HFFc6 (cell line): ENCODE measurements at regions not wholly inside any gene's neighbourhood (a gene's known extent, or its start where the extent isn't known, plus 50 kb on each side); places are given as distances from the start of the nearest gene placed in this dataset.

Source experiments
- DNase-seq: peaks from one replicate; pipeline ENCODE4 v3.0.0-alpha.2; 2018
- H3K27ac Mint-ChIP-seq: 2 replicates; pipeline ENCODE4 v1.8.0; 2020; ENCODE audit warnings: mild to moderate bottlenecking, mixed read lengths
- H3K27me3 Mint-ChIP-seq: 2 replicates; pipeline ENCODE4 v1.8.0; 2021; ENCODE audit warnings: mild to moderate bottlenecking, moderate library complexity, mixed read lengths; ENCODE audit not compliant: insufficient read depth
- H3K36me3 Mint-ChIP-seq: 2 replicates; pipeline ENCODE4 v1.8.0; 2021; ENCODE audit warnings: low read depth, mixed read lengths
- H3K4me1 Mint-ChIP-seq: 2 replicates; pipeline ENCODE4 v1.8.0; 2020; ENCODE audit warnings: low read depth, mixed read lengths
- H3K4me3 Mint-ChIP-seq: 2 replicates; pipeline ENCODE4 v1.8.0; 2020; ENCODE audit warnings: mild to moderate bottlenecking, moderate library complexity, mixed read lengths
- H3K9me3 Mint-ChIP-seq: 2 replicates; pipeline ENCODE4 v1.8.0; 2020; ENCODE audit warnings: mild to moderate bottlenecking, mixed read lengths
- TF ChIP-seq, protein P1 (sequence below): fragments of 200-600 bp; sonication (generic); IDR thresholded peaks from 2 replicates; pipeline ENCODE4 v1.5.0; 2021; ENCODE audit warnings: antibody characterized with exemption, mild to moderate bottlenecking

DNA sequence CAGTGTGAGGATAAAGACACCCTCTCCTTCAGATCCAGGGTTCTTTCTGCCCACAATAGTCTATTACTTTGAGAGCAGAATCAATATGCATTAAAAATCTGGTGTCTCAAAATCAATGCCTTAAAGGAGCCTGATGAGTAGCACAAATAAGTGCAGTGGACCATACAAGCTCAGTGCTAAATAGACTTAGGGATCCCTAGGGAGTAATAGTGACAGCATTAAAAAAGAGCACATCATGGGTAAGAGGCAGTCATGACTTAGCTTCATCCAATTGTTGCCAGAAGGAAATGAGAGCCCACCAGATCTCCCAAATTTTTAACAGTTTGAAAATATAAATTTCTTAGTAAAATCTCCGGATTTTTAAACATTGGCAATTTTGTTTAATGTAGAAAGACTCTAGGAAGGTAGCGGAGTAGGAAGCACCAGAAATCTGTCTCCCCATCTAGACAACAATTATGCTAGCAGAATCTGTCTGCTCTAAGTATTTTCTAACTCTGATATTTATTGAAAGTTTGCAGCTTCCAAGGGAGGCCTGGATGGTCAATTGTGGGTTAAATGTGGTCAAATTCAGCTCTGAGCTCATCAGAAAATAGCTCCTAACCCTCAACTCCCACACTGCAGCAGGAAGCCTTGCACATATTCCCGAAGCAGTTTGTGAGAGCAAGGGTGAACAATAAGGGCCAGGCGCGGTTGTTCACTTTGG, 443.9 kb downstream of the TLE1 start:
- Mint-ChIP-seq H3K36me3 (no peaks in the 10 kb centered on the region), H3K27ac (no peak overlapping the region), H3K27me3 (0 out of 2 replicates have a peak, but pooled peaks cover 1% of the 10 kb centered on the region), H3K4me3 (no peak overlapping the region), H3K9me3 (no peaks in the 10 kb centered on the region), H3K4me1 (no peaks in the 10 kb centered on the region)
- no peak for DNase-seq
- TF ChIP-seq, protein P1, sequence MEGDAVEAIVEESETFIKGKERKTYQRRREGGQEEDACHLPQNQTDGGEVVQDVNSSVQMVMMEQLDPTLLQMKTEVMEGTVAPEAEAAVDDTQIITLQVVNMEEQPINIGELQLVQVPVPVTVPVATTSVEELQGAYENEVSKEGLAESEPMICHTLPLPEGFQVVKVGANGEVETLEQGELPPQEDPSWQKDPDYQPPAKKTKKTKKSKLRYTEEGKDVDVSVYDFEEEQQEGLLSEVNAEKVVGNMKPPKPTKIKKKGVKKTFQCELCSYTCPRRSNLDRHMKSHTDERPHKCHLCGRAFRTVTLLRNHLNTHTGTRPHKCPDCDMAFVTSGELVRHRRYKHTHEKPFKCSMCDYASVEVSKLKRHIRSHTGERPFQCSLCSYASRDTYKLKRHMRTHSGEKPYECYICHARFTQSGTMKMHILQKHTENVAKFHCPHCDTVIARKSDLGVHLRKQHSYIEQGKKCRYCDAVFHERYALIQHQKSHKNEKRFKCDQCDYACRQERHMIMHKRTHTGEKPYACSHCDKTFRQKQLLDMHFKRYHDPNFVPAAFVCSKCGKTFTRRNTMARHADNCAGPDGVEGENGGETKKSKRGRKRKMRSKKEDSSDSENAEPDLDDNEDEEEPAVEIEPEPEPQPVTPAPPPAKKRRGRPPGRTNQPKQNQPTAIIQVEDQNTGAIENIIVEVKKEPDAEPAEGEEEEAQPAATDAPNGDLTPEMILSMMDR: no peak

DNA sequence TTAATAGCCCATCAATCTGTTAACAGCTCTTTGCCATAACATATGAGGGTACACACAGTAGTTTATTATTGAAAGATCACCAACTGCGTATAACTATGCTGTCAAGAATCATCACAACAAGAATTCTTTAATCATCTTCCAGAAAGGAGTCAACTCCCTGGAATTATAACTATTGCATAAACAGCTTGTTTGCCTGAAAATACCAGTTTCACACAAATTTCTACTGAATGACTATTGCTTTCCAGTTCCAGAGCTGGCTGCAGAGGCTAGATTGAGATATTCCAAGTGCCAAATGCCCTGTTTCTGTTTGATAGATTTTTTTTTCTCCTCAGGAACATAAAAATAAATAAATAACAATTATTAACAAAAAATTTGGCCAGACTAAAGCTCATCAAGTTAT, 444.7 kb downstream of the TLE1 start:
- Mint-ChIP-seq H3K36me3 (no peaks in the 10 kb centered on the region), H3K4me1 (no peaks in the 10 kb centered on the region), H3K27ac (no peak overlapping the region), H3K9me3 (no peaks in the 10 kb centered on the region), H3K4me3 (no peak overlapping the region), H3K27me3 (0 out of 2 replicates have a peak, but pooled peaks cover 1% of the 10 kb centered on the region)
- TF ChIP-seq, protein P1: no peak
- DNase-seq: no peak

DNA sequence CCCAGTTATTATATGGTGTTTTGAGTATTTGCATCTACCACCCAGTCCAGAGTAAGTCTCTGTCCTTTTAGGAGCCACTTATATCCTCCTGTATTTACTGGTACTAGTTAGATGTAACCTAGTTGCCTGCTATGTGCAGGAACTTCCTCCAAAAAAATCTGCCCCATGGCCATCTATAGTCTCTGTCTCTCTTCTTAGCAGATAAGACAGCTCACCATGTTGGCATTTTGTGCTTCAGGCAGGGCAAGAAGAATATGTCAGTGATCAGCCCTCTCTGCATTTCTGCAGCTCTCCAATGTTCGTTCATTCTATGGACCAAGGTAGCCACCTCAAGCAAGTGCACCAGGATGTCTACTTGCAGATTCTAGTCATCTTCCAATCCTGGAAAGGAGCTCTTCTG, 446.5 kb downstream of the TLE1 start:
- H3K9me3 Mint-ChIP-seq: no peaks in the 10 kb centered on the region
- no peak overlapping the region for H3K27ac Mint-ChIP-seq
- TF ChIP-seq, protein P1: no peak
- H3K27me3 Mint-ChIP-seq: 0 out of 2 replicates have a peak, but pooled peaks cover 1% of the 10 kb centered on the region
- H3K4me1 Mint-ChIP-seq: no peaks in the 10 kb centered on the region
- DNase-seq: no peak
- H3K36me3 Mint-ChIP-seq: no peaks in the 10 kb centered on the region
- no peak overlapping the region for H3K4me3 Mint-ChIP-seq

DNA sequence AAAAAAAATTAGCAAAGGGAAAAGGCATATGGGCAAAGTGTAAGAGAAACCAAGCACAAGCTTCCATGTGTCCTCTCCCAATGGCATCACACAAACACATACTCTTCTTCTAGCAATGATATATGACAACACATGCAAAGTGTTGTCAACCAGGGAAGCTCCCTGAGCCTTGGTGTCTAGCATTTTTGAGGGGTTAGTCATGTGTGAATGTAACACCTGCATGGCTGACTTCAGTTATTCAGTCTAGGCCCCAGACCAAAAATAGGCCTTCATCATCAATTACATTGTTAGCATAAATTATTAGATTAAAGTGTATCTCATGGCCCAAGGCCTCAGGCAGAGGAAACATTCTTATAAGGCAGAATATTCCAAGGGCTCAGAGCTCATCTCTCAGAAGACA, 450.0 kb downstream of the TLE1 start:
- TF ChIP-seq, protein P1: no peak
- no peaks in the 10 kb centered on the region for H3K9me3 Mint-ChIP-seq
- H3K36me3 Mint-ChIP-seq: no peaks in the 10 kb centered on the region
- H3K4me1 Mint-ChIP-seq: no peaks in the 10 kb centered on the region
- H3K27ac Mint-ChIP-seq: no peak overlapping the region
- no peak overlapping the region for H3K4me3 Mint-ChIP-seq
- DNase-seq: no peak
- H3K27me3 Mint-ChIP-seq: no peaks in the 10 kb centered on the region; the same call in 1 of the 2 replicates

DNA sequence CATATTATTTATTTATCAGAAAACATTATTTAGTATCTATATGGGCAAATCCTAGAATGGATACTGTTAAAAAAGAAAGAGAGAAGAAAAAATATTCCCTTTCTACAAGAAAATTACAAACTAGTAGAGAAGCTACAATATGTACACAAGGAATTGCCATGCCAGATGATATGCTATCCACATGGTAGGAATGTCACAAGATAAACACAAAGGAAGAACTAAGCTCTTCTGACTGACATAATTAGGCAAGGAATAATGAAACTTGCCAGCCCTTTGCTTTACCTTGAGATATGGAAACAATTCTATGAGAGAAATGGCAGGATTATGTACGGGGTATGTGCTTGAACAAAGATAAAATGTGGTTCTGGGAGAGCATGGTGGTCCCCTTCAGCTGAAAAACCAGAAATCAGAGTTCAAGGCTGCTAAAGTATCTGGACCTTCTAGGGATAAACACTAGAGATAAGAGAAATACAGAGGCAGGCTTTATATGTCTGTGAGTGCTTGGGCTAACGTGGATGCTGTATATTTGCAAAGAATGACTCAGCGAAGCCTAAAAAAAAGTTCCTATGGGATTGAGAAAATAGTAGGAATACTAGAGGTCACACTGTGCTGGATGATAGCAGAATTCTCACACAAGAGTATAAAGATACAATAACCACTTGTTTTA, 451.6 kb downstream of the TLE1 start:
- H3K27me3 Mint-ChIP-seq: no peaks in the 10 kb centered on the region; the same call in 1 of the 2 replicates

More for the DNA sequence above, 451.6 kb downstream of the TLE1 start:
- Mint-ChIP-seq H3K4me3 (no peak overlapping the region), H3K36me3 (no peaks in the 10 kb centered on the region), H3K4me1 (no peaks in the 10 kb centered on the region), H3K9me3 (no peaks in the 10 kb centered on the region), H3K27ac (no peak overlapping the region)
- DNase-seq: no peak
- TF ChIP-seq, protein P1: no peak
